ENCODE measurements at regions not wholly inside any gene's neighbourhood (a gene's known extent, or its start where the extent isn't known, plus 50 kb on each side); places are given as distances from the start of the nearest gene placed in this dataset.

DNA sequence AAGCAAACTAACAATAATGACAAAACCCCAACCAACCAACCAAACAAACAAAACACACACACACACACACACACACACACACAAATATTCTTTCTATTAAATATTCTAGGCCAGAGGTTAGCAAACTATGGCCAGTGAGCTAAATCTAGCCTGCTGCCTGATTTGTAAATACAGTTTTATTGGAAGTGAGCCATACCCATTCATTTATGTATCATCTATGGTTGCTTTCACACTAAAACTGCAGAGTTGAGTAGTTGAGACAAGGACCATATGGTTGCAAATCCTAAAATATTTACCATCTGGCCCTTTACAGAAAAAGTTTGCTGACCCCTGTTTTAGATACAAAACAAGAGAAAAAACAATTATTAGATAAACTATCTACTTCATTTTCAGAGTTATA, 620.5 kb upstream of the SEMA6A start (continued):
- TF ChIP-seq CREB1 (CRISPR knock-in tag; IDR thresholded peaks at IDR 0.05; ENCODE audit: low read depth): no peak
- TF ChIP-seq, protein P1, sequence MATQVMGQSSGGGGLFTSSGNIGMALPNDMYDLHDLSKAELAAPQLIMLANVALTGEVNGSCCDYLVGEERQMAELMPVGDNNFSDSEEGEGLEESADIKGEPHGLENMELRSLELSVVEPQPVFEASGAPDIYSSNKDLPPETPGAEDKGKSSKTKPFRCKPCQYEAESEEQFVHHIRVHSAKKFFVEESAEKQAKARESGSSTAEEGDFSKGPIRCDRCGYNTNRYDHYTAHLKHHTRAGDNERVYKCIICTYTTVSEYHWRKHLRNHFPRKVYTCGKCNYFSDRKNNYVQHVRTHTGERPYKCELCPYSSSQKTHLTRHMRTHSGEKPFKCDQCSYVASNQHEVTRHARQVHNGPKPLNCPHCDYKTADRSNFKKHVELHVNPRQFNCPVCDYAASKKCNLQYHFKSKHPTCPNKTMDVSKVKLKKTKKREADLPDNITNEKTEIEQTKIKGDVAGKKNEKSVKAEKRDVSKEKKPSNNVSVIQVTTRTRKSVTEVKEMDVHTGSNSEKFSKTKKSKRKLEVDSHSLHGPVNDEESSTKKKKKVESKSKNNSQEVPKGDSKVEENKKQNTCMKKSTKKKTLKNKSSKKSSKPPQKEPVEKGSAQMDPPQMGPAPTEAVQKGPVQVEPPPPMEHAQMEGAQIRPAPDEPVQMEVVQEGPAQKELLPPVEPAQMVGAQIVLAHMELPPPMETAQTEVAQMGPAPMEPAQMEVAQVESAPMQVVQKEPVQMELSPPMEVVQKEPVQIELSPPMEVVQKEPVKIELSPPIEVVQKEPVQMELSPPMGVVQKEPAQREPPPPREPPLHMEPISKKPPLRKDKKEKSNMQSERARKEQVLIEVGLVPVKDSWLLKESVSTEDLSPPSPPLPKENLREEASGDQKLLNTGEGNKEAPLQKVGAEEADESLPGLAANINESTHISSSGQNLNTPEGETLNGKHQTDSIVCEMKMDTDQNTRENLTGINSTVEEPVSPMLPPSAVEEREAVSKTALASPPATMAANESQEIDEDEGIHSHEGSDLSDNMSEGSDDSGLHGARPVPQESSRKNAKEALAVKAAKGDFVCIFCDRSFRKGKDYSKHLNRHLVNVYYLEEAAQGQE (IDR thresholded peaks at IDR 0.05; ENCODE audit: unreplicated experiment): no peak
- TF ChIP-seq ZNF114 (CRISPR knock-in tag; IDR thresholded peaks at IDR 0.05): no peak
- TF ChIP-seq EZH2phosphoT487 (IDR thresholded peaks at IDR 0.05; ENCODE audit: unreplicated experiment): no peak
- TF ChIP-seq JUNB (IDR thresholded peaks at IDR 0.05; ENCODE audit: unreplicated experiment): no peak

DNA sequence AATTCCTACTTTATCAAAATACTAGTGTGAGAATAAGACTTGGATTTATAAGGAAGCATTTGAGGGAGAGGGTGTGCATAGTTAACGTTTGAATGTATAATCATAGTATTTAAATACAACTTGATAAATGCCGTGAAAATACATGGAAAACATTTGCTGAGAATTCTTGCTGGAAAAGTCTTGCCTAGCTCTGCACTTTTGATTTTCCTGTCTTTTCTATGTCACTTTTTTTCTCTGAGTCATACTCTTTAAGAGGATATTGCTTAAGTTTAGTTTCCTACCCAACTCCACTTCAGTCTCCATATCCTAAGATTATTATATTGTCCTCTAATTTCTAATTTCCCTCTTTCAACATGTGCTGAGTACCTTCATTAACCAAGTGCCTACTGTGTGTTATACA, 616.6 kb upstream of the SEMA6A start:
- H3K9me3 Mint-ChIP-seq: no peaks in the 10 kb centered on the region; the same call in 2 of the 3 replicates
- no peaks in the 10 kb centered on the region for H3K36me3 ChIP-seq (ENCODE audit: insufficient read depth)
- no peaks in the 10 kb centered on the region for H3K4me1 ChIP-seq (ENCODE audit: insufficient read depth)
- H3K27ac Mint-ChIP-seq: peak overlapping the region; percentile 47; the same call in 1 of the 2 replicates
- H2AFZ ChIP-seq: no peak overlapping the region
- no peaks in the 10 kb centered on the region for H3K79me2 ChIP-seq (replicated peaks; ENCODE audit: insufficient read depth)
- no peak overlapping the region for H3K4me3 ChIP-seq
- no peak overlapping the region for H3K4me3 Mint-ChIP-seq
- no peaks in the 10 kb centered on the region for H3F3A ChIP-seq (replicated peaks; ENCODE audit: low read depth)
- peaks cover 4% of the 10 kb centered on the region; the same call in 1 of the 2 replicates for H3K9me2 ChIP-seq (ENCODE audit: insufficient read depth)
- DNase-seq (ENCODE audit: low spot score) (no peak), ATAC-seq (no peak)
- H3K27me3 ChIP-seq (ENCODE audit: insufficient read depth): no peaks in the 10 kb centered on the region
- H3K27ac ChIP-seq (ENCODE audit: low read depth): no peak overlapping the region
- peaks cover 12% of the 10 kb centered on the region for H3K4me1 Mint-ChIP-seq
- no peaks in the 10 kb centered on the region for H4K20me1 ChIP-seq (replicated peaks; ENCODE audit: insufficient read depth)
- no peaks in the 10 kb centered on the region for H3K36me3 Mint-ChIP-seq (ENCODE audit: low read depth)
- no peak overlapping the region for H3K4me2 ChIP-seq
- H3K27me3 Mint-ChIP-seq (ENCODE audit: insufficient read depth, low read depth, poor library complexity): no peaks in the 10 kb centered on the region
- TF ChIP-seq, protein P2, sequence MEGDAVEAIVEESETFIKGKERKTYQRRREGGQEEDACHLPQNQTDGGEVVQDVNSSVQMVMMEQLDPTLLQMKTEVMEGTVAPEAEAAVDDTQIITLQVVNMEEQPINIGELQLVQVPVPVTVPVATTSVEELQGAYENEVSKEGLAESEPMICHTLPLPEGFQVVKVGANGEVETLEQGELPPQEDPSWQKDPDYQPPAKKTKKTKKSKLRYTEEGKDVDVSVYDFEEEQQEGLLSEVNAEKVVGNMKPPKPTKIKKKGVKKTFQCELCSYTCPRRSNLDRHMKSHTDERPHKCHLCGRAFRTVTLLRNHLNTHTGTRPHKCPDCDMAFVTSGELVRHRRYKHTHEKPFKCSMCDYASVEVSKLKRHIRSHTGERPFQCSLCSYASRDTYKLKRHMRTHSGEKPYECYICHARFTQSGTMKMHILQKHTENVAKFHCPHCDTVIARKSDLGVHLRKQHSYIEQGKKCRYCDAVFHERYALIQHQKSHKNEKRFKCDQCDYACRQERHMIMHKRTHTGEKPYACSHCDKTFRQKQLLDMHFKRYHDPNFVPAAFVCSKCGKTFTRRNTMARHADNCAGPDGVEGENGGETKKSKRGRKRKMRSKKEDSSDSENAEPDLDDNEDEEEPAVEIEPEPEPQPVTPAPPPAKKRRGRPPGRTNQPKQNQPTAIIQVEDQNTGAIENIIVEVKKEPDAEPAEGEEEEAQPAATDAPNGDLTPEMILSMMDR (conservative IDR thresholded peaks at IDR 0.05; ENCODE audit: low read depth in 2 of 2): no peak
- TF ChIP-seq, protein P1 (IDR thresholded peaks at IDR 0.05; ENCODE audit: unreplicated experiment): no peak
- TF ChIP-seq CREB1 (CRISPR knock-in tag; IDR thresholded peaks at IDR 0.05; ENCODE audit: low read depth) (no peak), EZH2 (IDR thresholded peaks at IDR 0.05; ENCODE audit: low read depth, unreplicated experiment) (no peak), NANOG (IDR thresholded peaks at IDR 0.05; ENCODE audit: borderline replicate concordance) (no peak), ZNF114 (CRISPR knock-in tag; IDR thresholded peaks at IDR 0.05) (no peak), EZH2phosphoT487 (IDR thresholded peaks at IDR 0.05; ENCODE audit: unreplicated experiment) (no peak), ZNF331 (CRISPR knock-in tag; IDR thresholded peaks at IDR 0.05; ENCODE audit: low read depth) (no peak), POLR2AphosphoS5 (IDR thresholded peaks at IDR 0.05; ENCODE audit: low read depth) (no peak), JUNB (IDR thresholded peaks at IDR 0.05; ENCODE audit: unreplicated experiment) (no peak), STAT1 (IDR thresholded peaks at IDR 0.05; ENCODE audit: unreplicated experiment) (no peak)
- TF ChIP-seq, protein P3, sequence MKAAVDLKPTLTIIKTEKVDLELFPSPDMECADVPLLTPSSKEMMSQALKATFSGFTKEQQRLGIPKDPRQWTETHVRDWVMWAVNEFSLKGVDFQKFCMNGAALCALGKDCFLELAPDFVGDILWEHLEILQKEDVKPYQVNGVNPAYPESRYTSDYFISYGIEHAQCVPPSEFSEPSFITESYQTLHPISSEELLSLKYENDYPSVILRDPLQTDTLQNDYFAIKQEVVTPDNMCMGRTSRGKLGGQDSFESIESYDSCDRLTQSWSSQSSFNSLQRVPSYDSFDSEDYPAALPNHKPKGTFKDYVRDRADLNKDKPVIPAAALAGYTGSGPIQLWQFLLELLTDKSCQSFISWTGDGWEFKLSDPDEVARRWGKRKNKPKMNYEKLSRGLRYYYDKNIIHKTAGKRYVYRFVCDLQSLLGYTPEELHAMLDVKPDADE (IDR thresholded peaks at IDR 0.05): no peak

Data from GM23338 (cell line).